Ishikawa (cell line): ENCODE measurements at regions not wholly inside any gene's neighbourhood (a gene's known extent, or its start where the extent isn't known, plus 50 kb on each side); places are given as distances from the start of the nearest gene placed in this dataset.

Experiments used
- CREB1 ChIP-seq: IDR thresholded peaks from 2 replicates; pipeline ENCODE4 v1.6.1; 2012; ENCODE audit warnings: low read depth
- EGR1 ChIP-seq: IDR thresholded peaks from 2 replicates; pipeline ENCODE4 v1.6.1; 2012
- EP300 ChIP-seq: IDR thresholded peaks from 2 replicates; pipeline ENCODE4 v1.6.1; 2012; ENCODE audit warnings: borderline replicate concordance
- FOXM1 ChIP-seq: IDR thresholded peaks from 2 replicates; pipeline ENCODE4 v1.6.1; 2012; ENCODE audit warnings: low read depth, borderline replicate concordance
- RAD21 ChIP-seq: IDR thresholded peaks from 2 replicates; pipeline ENCODE4 v1.6.1; 2012; ENCODE audit warnings: low read depth
- TAF1 ChIP-seq: IDR thresholded peaks from 2 replicates; pipeline ENCODE4 v1.6.1; 2012; ENCODE audit warnings: low read depth, mild to moderate bottlenecking
- TEAD4 ChIP-seq: IDR thresholded peaks from 2 replicates; pipeline ENCODE4 v1.6.1; 2012
- YY1 ChIP-seq: IDR thresholded peaks from 2 replicates; pipeline ENCODE4 v1.6.1; 2012; ENCODE audit warnings: low read depth
- ZBTB7A ChIP-seq: IDR thresholded peaks from 2 replicates; pipeline ENCODE4 v1.6.1; 2012; ENCODE audit warnings: low read depth
- TF ChIP-seq, protein P1 (sequence below): IDR thresholded peaks from 2 replicates; pipeline ENCODE4 v1.6.1; 2012; ENCODE audit warnings: low read depth, mild to moderate bottlenecking

DNA sequence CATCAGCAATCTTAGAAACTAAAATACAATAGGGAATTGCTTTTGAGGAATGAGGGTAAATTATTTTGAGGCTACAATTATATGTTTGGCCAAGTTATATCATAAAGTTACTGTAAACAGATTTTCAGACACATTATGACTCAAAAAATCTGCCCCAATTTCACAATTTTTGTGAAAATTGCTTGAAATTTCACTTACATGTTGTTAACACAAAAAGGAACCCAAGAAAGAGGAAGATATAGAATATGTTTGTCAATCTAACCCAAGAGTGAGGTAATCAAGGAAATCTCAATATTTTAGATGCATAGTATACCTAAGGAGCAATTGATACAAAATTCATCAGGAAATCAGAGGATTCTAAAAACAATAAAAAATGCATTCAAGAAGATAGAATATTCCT is 73.9 kb upstream of the FNDC3A start:
- TF ChIP-seq, protein P1, sequence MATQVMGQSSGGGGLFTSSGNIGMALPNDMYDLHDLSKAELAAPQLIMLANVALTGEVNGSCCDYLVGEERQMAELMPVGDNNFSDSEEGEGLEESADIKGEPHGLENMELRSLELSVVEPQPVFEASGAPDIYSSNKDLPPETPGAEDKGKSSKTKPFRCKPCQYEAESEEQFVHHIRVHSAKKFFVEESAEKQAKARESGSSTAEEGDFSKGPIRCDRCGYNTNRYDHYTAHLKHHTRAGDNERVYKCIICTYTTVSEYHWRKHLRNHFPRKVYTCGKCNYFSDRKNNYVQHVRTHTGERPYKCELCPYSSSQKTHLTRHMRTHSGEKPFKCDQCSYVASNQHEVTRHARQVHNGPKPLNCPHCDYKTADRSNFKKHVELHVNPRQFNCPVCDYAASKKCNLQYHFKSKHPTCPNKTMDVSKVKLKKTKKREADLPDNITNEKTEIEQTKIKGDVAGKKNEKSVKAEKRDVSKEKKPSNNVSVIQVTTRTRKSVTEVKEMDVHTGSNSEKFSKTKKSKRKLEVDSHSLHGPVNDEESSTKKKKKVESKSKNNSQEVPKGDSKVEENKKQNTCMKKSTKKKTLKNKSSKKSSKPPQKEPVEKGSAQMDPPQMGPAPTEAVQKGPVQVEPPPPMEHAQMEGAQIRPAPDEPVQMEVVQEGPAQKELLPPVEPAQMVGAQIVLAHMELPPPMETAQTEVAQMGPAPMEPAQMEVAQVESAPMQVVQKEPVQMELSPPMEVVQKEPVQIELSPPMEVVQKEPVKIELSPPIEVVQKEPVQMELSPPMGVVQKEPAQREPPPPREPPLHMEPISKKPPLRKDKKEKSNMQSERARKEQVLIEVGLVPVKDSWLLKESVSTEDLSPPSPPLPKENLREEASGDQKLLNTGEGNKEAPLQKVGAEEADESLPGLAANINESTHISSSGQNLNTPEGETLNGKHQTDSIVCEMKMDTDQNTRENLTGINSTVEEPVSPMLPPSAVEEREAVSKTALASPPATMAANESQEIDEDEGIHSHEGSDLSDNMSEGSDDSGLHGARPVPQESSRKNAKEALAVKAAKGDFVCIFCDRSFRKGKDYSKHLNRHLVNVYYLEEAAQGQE = no peak
- no peak for TF ChIP-seq RAD21
- TF ChIP-seq TEAD4 = no peak
- no peak for TF ChIP-seq EP300
- TF ChIP-seq YY1 = no peak
- no peak for TF ChIP-seq FOXM1
- TF ChIP-seq TAF1 = no peak
- TF ChIP-seq CREB1 = no peak
- TF ChIP-seq EGR1 = no peak
- TF ChIP-seq ZBTB7A = no peak
